ENCODE measurements at regions not wholly inside any gene's neighbourhood (a gene's known extent, or its start where the extent isn't known, plus 50 kb on each side); places are given as distances from the start of the nearest gene placed in this dataset.

- no peak for TF ChIP-seq CTCF (IDR thresholded peaks at IDR 0.05; ENCODE audit: low read length)
- no peak for TF ChIP-seq EZH2 (IDR thresholded peaks at IDR 0.05; ENCODE audit: borderline replicate concordance, low read length)
These were observed 514.0 kb upstream of the KLF4 start for GRCh38 chr9:108003526-108003925.

All from OCI-LY1 (cell line).